SK-N-DZ (cell line): ENCODE measurements at regions not wholly inside any gene's neighbourhood (a gene's known extent, or its start where the extent isn't known, plus 50 kb on each side); places are given as distances from the start of the nearest gene placed in this dataset.

ENCODE experiments used
- DNase-seq: peaks from one replicate; pipeline ENCODE4 v3.0.0-alpha.2; 2015; ENCODE audit warnings: low spot score

GRCh38 chr4:96670381-96670780, 830.5 kb downstream of the PDHA2 start:
- DNase-seq, result no peak

- no peak for DNase-seq
These were observed 835.5 kb downstream of the PDHA2 start for GRCh38 chr4:96675416-96675815.

GRCh38 chr4:96675896-96676295, 836.0 kb downstream of the PDHA2 start:
- DNase-seq, result no peak

- DNase-seq, result no peak
These were observed 837.0 kb downstream of the PDHA2 start for GRCh38 chr4:96676754-96677435.

- no peak for DNase-seq
These were observed 837.6 kb downstream of the PDHA2 start for GRCh38 chr4:96677499-96677898.

- DNase-seq, result no peak
These were observed 841.3 kb downstream of the PDHA2 start for GRCh38 chr4:96681218-96681617.

GRCh38 chr4:96685691-96686090, 845.8 kb downstream of the PDHA2 start:
- DNase-seq, result no peak

- no peak for DNase-seq
These were observed 851.6 kb downstream of the PDHA2 start for GRCh38 chr4:96691521-96691920.

- DNase-seq, result no peak
These were observed 858.9 kb downstream of the PDHA2 start for GRCh38 chr4:96698831-96699230.

GRCh38 chr4:96703265-96703664, 863.4 kb downstream of the PDHA2 start:
- DNase-seq, result peak; percentile 1

- no peak for DNase-seq
These were observed 868.9 kb downstream of the PDHA2 start for GRCh38 chr4:96708766-96709165.

GRCh38 chr4:96713271-96713850, 873.5 kb downstream of the PDHA2 start:
- no peak for DNase-seq

GRCh38 chr4:96729641-96730040, 889.7 kb downstream of the PDHA2 start:
- no peak for DNase-seq

- DNase-seq, result no peak
These were observed 890.5 kb downstream of the PDHA2 start for GRCh38 chr4:96730432-96730831.

- DNase-seq, result no peak
These were observed 896.5 kb downstream of the PDHA2 start for GRCh38 chr4:96736352-96736889.

- DNase-seq, result no peak
These were observed 899.2 kb downstream of the PDHA2 start for GRCh38 chr4:96739101-96739500.

GRCh38 chr4:96742332-96743014, 902.6 kb downstream of the PDHA2 start:
- DNase-seq, result no peak

GRCh38 chr4:96744676-96745075, 904.8 kb downstream of the PDHA2 start:
- DNase-seq, result no peak

- DNase-seq, result no peak
These were observed 913.3 kb downstream of the PDHA2 start for GRCh38 chr4:96753216-96753615.

GRCh38 chr4:96755569-96756484, 915.9 kb downstream of the PDHA2 start:
- no peak for DNase-seq

- DNase-seq, result no peak
These were observed 916.7 kb downstream of the PDHA2 start for GRCh38 chr4:96756584-96756983.

- no peak for DNase-seq
These were observed 923.7 kb downstream of the PDHA2 start for GRCh38 chr4:96763546-96763945.
